Peyer's patch (tissue), 4 donors: ENCODE measurements at regions not wholly inside any gene's neighbourhood (a gene's known extent, or its start where the extent isn't known, plus 50 kb on each side); places are given as distances from the start of the nearest gene placed in this dataset.

Source experiments
- POLR2A ChIP-seq, 2 donors: fragments of 450-650 bp; IDR thresholded peaks; one replicate each; pipeline ENCODE4 v1.5.1; 2017; ENCODE audit warnings: antibody characterized with exemption in 2 of 2, mild to moderate bottlenecking in 2 of 2, moderate library complexity in 2 of 2
- TF ChIP-seq, protein P1 (sequence below), 6 experiments: fragments of 450-650 bp in 4 of 6; fragments of 200-600 bp in 2 of 6; sonication (generic) in 1 of 6; IDR thresholded peaks; one replicate each; pipeline ENCODE4 v1.5.1; 2017 to 2019; ENCODE audit warnings: antibody characterized with exemption in 6 of 6, mild to moderate bottlenecking in 3 of 6, moderate library complexity in 1 of 6

DNA sequence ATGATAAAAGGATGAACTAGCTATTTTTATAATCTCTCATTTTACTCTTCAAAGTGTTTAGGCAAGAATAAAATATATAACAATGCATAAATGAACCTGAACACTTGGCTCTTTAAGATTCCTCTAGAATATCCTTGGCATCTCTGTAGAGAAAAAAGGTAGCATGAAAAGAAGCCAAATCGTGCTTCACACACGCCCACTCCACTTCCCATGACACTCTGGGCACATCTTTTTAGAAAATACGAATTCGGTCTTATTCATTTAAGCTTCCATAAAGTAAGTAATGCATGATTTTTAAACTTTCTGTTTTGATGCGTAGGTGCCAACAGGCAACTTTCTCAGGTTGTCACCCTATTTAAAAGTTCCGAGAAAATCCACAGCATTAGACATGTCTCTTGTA lies 73.6 kb upstream of the SORBS2 start:
- TF ChIP-seq, protein P1, sequence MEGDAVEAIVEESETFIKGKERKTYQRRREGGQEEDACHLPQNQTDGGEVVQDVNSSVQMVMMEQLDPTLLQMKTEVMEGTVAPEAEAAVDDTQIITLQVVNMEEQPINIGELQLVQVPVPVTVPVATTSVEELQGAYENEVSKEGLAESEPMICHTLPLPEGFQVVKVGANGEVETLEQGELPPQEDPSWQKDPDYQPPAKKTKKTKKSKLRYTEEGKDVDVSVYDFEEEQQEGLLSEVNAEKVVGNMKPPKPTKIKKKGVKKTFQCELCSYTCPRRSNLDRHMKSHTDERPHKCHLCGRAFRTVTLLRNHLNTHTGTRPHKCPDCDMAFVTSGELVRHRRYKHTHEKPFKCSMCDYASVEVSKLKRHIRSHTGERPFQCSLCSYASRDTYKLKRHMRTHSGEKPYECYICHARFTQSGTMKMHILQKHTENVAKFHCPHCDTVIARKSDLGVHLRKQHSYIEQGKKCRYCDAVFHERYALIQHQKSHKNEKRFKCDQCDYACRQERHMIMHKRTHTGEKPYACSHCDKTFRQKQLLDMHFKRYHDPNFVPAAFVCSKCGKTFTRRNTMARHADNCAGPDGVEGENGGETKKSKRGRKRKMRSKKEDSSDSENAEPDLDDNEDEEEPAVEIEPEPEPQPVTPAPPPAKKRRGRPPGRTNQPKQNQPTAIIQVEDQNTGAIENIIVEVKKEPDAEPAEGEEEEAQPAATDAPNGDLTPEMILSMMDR (IDR thresholded peaks at IDR 0.05) = no peak
- TF ChIP-seq POLR2A (IDR thresholded peaks at IDR 0.05) = no peak
